ENCODE measurements at regions not wholly inside any gene's neighbourhood (a gene's known extent, or its start where the extent isn't known, plus 50 kb on each side); places are given as distances from the start of the nearest gene placed in this dataset.

DNA sequence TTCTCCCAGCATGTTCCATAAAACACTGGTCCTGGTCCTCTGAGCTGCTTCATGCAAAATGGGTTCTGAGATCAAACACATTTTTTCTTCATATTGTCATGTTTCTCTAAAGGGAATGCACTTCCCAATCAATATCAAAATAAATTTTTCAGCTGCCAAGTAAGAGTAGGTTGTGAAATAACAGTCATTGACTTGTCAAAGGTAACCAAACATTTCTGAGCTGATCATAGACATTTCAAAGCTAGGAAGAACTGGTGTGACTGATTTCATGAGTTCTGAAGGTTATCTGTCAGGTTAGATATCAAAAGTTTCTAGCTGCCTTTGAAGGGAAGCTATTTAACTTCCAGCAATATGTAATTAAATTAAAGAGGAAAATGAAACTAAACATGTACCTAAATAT is 770.9 kb downstream of the TBL1XR1 start (continued):
- TF ChIP-seq, protein P1, sequence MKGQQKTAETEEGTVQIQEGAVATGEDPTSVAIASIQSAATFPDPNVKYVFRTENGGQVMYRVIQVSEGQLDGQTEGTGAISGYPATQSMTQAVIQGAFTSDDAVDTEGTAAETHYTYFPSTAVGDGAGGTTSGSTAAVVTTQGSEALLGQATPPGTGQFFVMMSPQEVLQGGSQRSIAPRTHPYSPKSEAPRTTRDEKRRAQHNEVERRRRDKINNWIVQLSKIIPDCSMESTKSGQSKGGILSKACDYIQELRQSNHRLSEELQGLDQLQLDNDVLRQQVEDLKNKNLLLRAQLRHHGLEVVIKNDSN (IDR thresholded peaks at IDR 0.05; ENCODE audit: borderline replicate concordance, low read depth): no peak
- no peak for TF ChIP-seq CHD2 (IDR thresholded peaks at IDR 0.05; ENCODE audit: low read length, partially characterized antibody)
- TF ChIP-seq, protein P2, sequence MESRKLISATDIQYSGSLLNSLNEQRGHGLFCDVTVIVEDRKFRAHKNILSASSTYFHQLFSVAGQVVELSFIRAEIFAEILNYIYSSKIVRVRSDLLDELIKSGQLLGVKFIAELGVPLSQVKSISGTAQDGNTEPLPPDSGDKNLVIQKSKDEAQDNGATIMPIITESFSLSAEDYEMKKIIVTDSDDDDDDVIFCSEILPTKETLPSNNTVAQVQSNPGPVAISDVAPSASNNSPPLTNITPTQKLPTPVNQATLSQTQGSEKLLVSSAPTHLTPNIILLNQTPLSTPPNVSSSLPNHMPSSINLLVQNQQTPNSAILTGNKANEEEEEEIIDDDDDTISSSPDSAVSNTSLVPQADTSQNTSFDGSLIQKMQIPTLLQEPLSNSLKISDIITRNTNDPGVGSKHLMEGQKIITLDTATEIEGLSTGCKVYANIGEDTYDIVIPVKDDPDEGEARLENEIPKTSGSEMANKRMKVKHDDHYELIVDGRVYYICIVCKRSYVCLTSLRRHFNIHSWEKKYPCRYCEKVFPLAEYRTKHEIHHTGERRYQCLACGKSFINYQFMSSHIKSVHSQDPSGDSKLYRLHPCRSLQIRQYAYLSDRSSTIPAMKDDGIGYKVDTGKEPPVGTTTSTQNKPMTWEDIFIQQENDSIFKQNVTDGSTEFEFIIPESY (IDR thresholded peaks at IDR 0.05; ENCODE audit: borderline replicate concordance, low read depth): no peak
- TF ChIP-seq, protein P3, sequence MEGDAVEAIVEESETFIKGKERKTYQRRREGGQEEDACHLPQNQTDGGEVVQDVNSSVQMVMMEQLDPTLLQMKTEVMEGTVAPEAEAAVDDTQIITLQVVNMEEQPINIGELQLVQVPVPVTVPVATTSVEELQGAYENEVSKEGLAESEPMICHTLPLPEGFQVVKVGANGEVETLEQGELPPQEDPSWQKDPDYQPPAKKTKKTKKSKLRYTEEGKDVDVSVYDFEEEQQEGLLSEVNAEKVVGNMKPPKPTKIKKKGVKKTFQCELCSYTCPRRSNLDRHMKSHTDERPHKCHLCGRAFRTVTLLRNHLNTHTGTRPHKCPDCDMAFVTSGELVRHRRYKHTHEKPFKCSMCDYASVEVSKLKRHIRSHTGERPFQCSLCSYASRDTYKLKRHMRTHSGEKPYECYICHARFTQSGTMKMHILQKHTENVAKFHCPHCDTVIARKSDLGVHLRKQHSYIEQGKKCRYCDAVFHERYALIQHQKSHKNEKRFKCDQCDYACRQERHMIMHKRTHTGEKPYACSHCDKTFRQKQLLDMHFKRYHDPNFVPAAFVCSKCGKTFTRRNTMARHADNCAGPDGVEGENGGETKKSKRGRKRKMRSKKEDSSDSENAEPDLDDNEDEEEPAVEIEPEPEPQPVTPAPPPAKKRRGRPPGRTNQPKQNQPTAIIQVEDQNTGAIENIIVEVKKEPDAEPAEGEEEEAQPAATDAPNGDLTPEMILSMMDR (IDR thresholded peaks at IDR 0.05): no peak
- TF ChIP-seq EZH2phosphoT487 (IDR thresholded peaks at IDR 0.05; ENCODE audit: borderline replicate concordance, low read depth): no peak

DNA sequence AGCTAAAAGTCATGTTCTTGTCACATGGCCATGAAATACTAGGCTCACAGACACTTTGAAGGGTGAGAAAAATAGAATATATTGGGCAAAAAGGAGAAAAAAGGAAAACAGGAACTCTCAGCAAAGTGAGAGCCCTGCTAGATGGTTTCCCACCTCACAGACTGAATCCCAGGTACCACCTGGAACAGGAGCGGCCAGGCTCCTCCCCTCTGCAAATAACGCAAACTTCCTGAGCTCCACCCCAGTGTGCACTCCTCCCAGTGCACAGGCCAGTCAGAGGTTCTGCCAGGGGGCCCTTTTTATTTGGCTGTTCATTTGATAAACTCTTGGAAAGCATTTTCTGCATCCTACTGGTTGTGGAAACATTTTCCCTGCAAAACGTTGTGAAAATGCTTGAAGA is 780.4 kb downstream of the TBL1XR1 start:
- POLR2A ChIA-PET: no interaction called here
- Histone ChIP-seq H3K9me3 (no peaks in the 10 kb centered on the region), H3K9ac (no peak overlapping the region), H3K27me3 (ENCODE audit: insufficient read depth) (no peaks in the 10 kb centered on the region), H3K79me2 (ENCODE audit: insufficient read depth) (no peaks in the 10 kb centered on the region), H3K36me3 (replicated peaks in 1 of 2; ENCODE audit: control insufficient read depth in 1 of 2, insufficient read depth in 2 of 2, low read length in 1 of 2) (no peaks in the 10 kb centered on the region), H3K4me2 (no peak overlapping the region), H3K4me1 (ENCODE audit: control insufficient read depth in 1 of 2, insufficient read depth in 2 of 2, low read depth in 1 of 2, low read length in 1 of 2) (peaks cover 0 to 2% of the 10 kb centered on the region in 2 experiments; a peak in 1 of 4 replicates), H4K20me1 (ENCODE audit: insufficient read depth) (no peaks in the 10 kb centered on the region), H3K9me2 (no peaks in the 10 kb centered on the region), H3F3A (replicated peaks; ENCODE audit: insufficient read depth) (no peaks in the 10 kb centered on the region), H3K4me3 (ENCODE audit: low read depth in 2 of 2, low read length in 1 of 2) (no peak overlapping the region), H3K27ac (ENCODE audit: low read depth in 2 of 2, low read length in 1 of 2) (no peak overlapping the region), H2AFZ (ENCODE audit: low read depth) (no peak overlapping the region)
- CTCF ChIA-PET: no interaction called here
- 28% methylated on average over 3 of the region's 3 CpGs for WGBS (ENCODE audit: low lambda C conversion rate)
- DNase-seq: no peak
- TF ChIP-seq FOSL2 (IDR thresholded peaks at IDR 0.05; ENCODE audit: borderline replicate concordance, low read depth) (no peak), FOXM1 (IDR thresholded peaks at IDR 0.05; ENCODE audit: low read depth) (no peak), FOXJ3 (CRISPR knock-in tag; IDR thresholded peaks at IDR 0.05) (no peak), TAF1 (IDR thresholded peaks at IDR 0.05; ENCODE audit: borderline replicate concordance, low read depth, low read length) (no peak), TEAD4 (IDR thresholded peaks at IDR 0.05; ENCODE audit: borderline replicate concordance, insufficient read depth) (no peak), SMC3 (IDR thresholded peaks at IDR 0.05; ENCODE audit: low read depth, low read length) (no peak), GATA2 (CRISPR knock-in tag; IDR thresholded peaks at IDR 0.05) (no peak), ELF1 (IDR thresholded peaks at IDR 0.05) (no peak), EZH2phosphoT487 (IDR thresholded peaks at IDR 0.05; ENCODE audit: borderline replicate concordance, low read depth) (no peak), SIN3A (IDR thresholded peaks at IDR 0.05; ENCODE audit: borderline replicate concordance, low read depth, low read length) (no peak)
- TF ChIP-seq, protein P2 (IDR thresholded peaks at IDR 0.05; ENCODE audit: borderline replicate concordance, low read depth): no peak
- TF ChIP-seq, protein P4, sequence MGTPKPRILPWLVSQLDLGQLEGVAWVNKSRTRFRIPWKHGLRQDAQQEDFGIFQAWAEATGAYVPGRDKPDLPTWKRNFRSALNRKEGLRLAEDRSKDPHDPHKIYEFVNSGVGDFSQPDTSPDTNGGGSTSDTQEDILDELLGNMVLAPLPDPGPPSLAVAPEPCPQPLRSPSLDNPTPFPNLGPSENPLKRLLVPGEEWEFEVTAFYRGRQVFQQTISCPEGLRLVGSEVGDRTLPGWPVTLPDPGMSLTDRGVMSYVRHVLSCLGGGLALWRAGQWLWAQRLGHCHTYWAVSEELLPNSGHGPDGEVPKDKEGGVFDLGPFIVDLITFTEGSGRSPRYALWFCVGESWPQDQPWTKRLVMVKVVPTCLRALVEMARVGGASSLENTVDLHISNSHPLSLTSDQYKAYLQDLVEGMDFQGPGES (IDR thresholded peaks at IDR 0.05; ENCODE audit: low read depth, low read length): no peak
- TF ChIP-seq, protein P5, sequence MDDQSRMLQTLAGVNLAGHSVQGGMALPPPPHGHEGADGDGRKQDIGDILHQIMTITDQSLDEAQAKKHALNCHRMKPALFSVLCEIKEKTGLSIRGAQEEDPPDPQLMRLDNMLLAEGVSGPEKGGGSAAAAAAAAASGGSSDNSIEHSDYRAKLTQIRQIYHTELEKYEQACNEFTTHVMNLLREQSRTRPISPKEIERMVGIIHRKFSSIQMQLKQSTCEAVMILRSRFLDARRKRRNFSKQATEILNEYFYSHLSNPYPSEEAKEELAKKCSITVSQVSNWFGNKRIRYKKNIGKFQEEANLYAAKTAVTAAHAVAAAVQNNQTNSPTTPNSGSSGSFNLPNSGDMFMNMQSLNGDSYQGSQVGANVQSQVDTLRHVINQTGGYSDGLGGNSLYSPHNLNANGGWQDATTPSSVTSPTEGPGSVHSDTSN (IDR thresholded peaks at IDR 0.05): no peak
- TF ChIP-seq, protein P3 (IDR thresholded peaks at IDR 0.05): no peak
- TF ChIP-seq, protein P1 (IDR thresholded peaks at IDR 0.05; ENCODE audit: borderline replicate concordance, low read depth): no peak
- TF ChIP-seq, protein P6, sequence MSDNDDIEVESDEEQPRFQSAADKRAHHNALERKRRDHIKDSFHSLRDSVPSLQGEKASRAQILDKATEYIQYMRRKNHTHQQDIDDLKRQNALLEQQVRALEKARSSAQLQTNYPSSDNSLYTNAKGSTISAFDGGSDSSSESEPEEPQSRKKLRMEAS (IDR thresholded peaks at IDR 0.05; ENCODE audit: low read depth): no peak

Measured in SK-N-SH (cell line).